Neural cell (in vitro differentiated cells): ENCODE measurements at regions not wholly inside any gene's neighbourhood (a gene's known extent, or its start where the extent isn't known, plus 50 kb on each side); places are given as distances from the start of the nearest gene placed in this dataset.

Experiments
- H2AFZ ChIP-seq: fragments of 200-600, 300-800 bp; sonication (generic), shearing (Covaris generic); 2 replicates; pipeline ENCODE4 v1.6.0; 2014; ENCODE audit warnings: low read depth, mild to moderate bottlenecking, antibody characterized with exemption, low read length, moderate library complexity
- H3F3A ChIP-seq: fragments of 200-600 bp; shearing (Covaris generic); 2 replicates; pipeline ENCODE4 v1.6.1; 2016; ENCODE audit warnings: mild to moderate bottlenecking, moderate library complexity, mixed read lengths, antibody characterized with exemption, low read length; ENCODE audit not compliant: insufficient read depth, poor library complexity, severe bottlenecking
- H3K27ac ChIP-seq: fragments of 200-600, 300-800 bp; sonication (generic), shearing (Covaris generic); 2 replicates; pipeline ENCODE4 v1.5.1; 2014; ENCODE audit warnings: mild to moderate bottlenecking, low read length, moderate library complexity
- H3K27me3 ChIP-seq: fragments of 300-800, 200-600 bp; sonication (generic), shearing (Covaris generic); 2 replicates; pipeline ENCODE4 v1.6.0; 2014; ENCODE audit warnings: mild to moderate bottlenecking, low read depth, low read length, moderate library complexity; ENCODE audit not compliant: insufficient read depth
- H3K36me3 ChIP-seq: fragments of 300-800, 200-600 bp; sonication (generic), shearing (Covaris generic); 2 replicates; pipeline ENCODE4 v1.5.1; 2014; ENCODE audit warnings: mild to moderate bottlenecking, antibody characterized with exemption, low read length, moderate library complexity; ENCODE audit not compliant: insufficient read depth
- H3K4me2 ChIP-seq: fragments of 300-800, 200-600 bp; sonication (generic), shearing (Covaris generic); 2 replicates; pipeline ENCODE4 v1.6.0; 2014; ENCODE audit warnings: mild to moderate bottlenecking, low read length
- H3K4me3 ChIP-seq: fragments of 300-800, 200-600 bp; sonication (generic), shearing (Covaris generic); 2 replicates; pipeline ENCODE4 v1.5.1; 2014; ENCODE audit warnings: mild to moderate bottlenecking, low read length, moderate library complexity
- H3K79me2 ChIP-seq: fragments of 200-600 bp; shearing (Covaris generic); replicated peaks from 2 replicates; pipeline ENCODE4 v1.6.0; 2014; ENCODE audit warnings: mild to moderate bottlenecking, low read length, moderate library complexity; ENCODE audit not compliant: insufficient read depth
- H3K9ac ChIP-seq: fragments of 300-800, 200-600 bp; sonication (generic), shearing (Covaris generic); 2 replicates; pipeline ENCODE4 v1.6.1; 2016; ENCODE audit warnings: mild to moderate bottlenecking, low read length, mixed read lengths
- H3K9me2 ChIP-seq: fragments of 200-600 bp; shearing (Covaris generic); 2 replicates; pipeline ENCODE4 v1.6.1; 2016; ENCODE audit warnings: mild to moderate bottlenecking, low read length, mixed read lengths; ENCODE audit not compliant: insufficient read depth
- H3K9me3 ChIP-seq: fragments of 200-600, 300-800 bp; sonication (generic), shearing (Covaris generic); 2 replicates; pipeline ENCODE4 v1.6.1; 2016; ENCODE audit warnings: mild to moderate bottlenecking, mixed run types, low read length, moderate library complexity, mixed read lengths
- H4K20me1 ChIP-seq: fragments of 200-600 bp; shearing (Covaris generic); 2 replicates; pipeline ENCODE4 v1.6.1; 2016; ENCODE audit warnings: mild to moderate bottlenecking, mixed run types; ENCODE audit not compliant: insufficient read depth
- CTCF ChIP-seq: fragments of 450-650 bp; IDR thresholded peaks from 2 replicates; pipeline ENCODE4 v1.5.1; 2014; ENCODE audit warnings: antibody characterized with exemption, mild to moderate bottlenecking, moderate library complexity; ENCODE audit not compliant: poor library complexity, severe bottlenecking
- EP300 ChIP-seq: fragments of 450-650 bp; conservative IDR thresholded peaks from 2 replicates; pipeline ENCODE4 v1.6.1; 2014; ENCODE audit warnings: antibody characterized with exemption, mild to moderate bottlenecking, moderate library complexity; ENCODE audit not compliant: poor library complexity, severe bottlenecking
- EZH2 ChIP-seq: fragments of 200-600, 300-800 bp; shearing (Covaris generic), sonication (generic); IDR thresholded peaks from 2 replicates; pipeline ENCODE4 v1.6.1; 2014; ENCODE audit warnings: antibody characterized with exemption, low read length, borderline replicate concordance, mild to moderate bottlenecking; ENCODE audit not compliant: insufficient read depth, poor library complexity, severe bottlenecking
- MXI1 ChIP-seq: fragments of 450-650 bp; conservative IDR thresholded peaks from 2 replicates; pipeline ENCODE4 v1.6.1; 2014; ENCODE audit warnings: antibody characterized with exemption, mild to moderate bottlenecking; ENCODE audit not compliant: poor library complexity, severe bottlenecking
- POLR2AphosphoS5 ChIP-seq: IDR thresholded peaks from 2 replicates; pipeline ENCODE4 v1.6.1; 2012
- RAD21 ChIP-seq: fragments of 450-650 bp; conservative IDR thresholded peaks from 2 replicates; pipeline ENCODE4 v1.6.1; 2014; ENCODE audit warnings: antibody characterized with exemption, mild to moderate bottlenecking, moderate library complexity
- REST ChIP-seq: IDR thresholded peaks from 2 replicates; pipeline ENCODE4 v1.6.1; 2012; ENCODE audit warnings: borderline replicate concordance
- SMC3 ChIP-seq: fragments of 450-650 bp; conservative IDR thresholded peaks from 2 replicates; pipeline ENCODE4 v1.6.1; 2014; ENCODE audit warnings: antibody characterized with exemption, mild to moderate bottlenecking, moderate library complexity; ENCODE audit not compliant: poor library complexity
- TAF1 ChIP-seq: IDR thresholded peaks from 2 replicates; pipeline ENCODE4 v1.6.1; 2012; ENCODE audit warnings: low read depth

- H3K4me3 ChIP-seq: no peak overlapping the region
- no peak overlapping the region for H3K27ac ChIP-seq
- H4K20me1 ChIP-seq: no peaks in the 10 kb centered on the region
- no peaks in the 10 kb centered on the region for H3F3A ChIP-seq
- H3K4me2 ChIP-seq: no peak overlapping the region
- H3K9me2 ChIP-seq: no peaks in the 10 kb centered on the region
- H3K9me3 ChIP-seq: no peaks in the 10 kb centered on the region
- H3K27me3 ChIP-seq: no peaks in the 10 kb centered on the region
- H3K9ac ChIP-seq: no peak overlapping the region
- TF ChIP-seq POLR2AphosphoS5: no peak
- TF ChIP-seq CTCF: no peak
- no peak for TF ChIP-seq REST
- no peak for TF ChIP-seq TAF1
- no peaks in the 10 kb centered on the region for H3K36me3 ChIP-seq
- H3K79me2 ChIP-seq: no peaks in the 10 kb centered on the region
- no peak overlapping the region for H2AFZ ChIP-seq
These were observed 988.8 kb downstream of the RAPGEF2 start for GRCh38 chr4:160091631-160092030.

- no peaks in the 10 kb centered on the region for H3K79me2 ChIP-seq
- H4K20me1 ChIP-seq: no peaks in the 10 kb centered on the region
- no peaks in the 10 kb centered on the region for H3K36me3 ChIP-seq
- H3F3A ChIP-seq: no peaks in the 10 kb centered on the region
- H3K27ac ChIP-seq: no peak overlapping the region
- H2AFZ ChIP-seq: no peak overlapping the region
- H3K4me2 ChIP-seq: no peak overlapping the region
- H3K9me3 ChIP-seq: no peaks in the 10 kb centered on the region
- H3K9me2 ChIP-seq: no peaks in the 10 kb centered on the region
- TF ChIP-seq CTCF (no peak), EZH2 (no peak), EP300 (no peak), REST (no peak), TAF1 (no peak), RAD21 (no peak), MXI1 (no peak), POLR2AphosphoS5 (no peak), SMC3 (no peak)
- no peak overlapping the region for H3K9ac ChIP-seq
- no peaks in the 10 kb centered on the region for H3K27me3 ChIP-seq
- H3K4me3 ChIP-seq: no peak overlapping the region
These were observed 997.4 kb downstream of the RAPGEF2 start for GRCh38 chr4:160100316-160100715.
